ENCODE measurements at regions not wholly inside any gene's neighbourhood (a gene's known extent, or its start where the extent isn't known, plus 50 kb on each side); places are given as distances from the start of the nearest gene placed in this dataset.

- DNase-seq (ENCODE audit: low spot score), result no peak
Measured at GRCh38 chr17:69900101-69900500, 174.9 kb upstream of the KCNJ16 start.

DNA sequence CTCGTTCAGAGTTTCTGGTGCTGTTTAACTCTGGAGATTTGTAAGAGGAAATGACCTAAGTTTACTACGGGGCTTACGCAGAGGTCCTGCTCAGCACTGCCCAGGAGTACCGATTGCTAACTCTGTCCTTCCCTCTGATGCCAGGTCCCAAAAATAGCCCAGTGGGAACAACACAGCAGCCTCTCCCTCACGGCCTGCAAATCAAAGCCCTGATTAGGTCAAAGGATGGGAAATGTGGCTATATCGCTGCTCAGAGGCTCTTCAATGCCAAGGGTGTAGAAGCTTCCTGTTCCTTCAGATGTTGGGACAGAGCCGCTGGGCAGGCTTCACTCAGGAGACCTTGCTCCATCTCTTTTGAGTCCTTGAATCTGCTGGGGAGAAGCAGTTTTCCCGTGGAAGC, 174.2 kb upstream of the KCNJ16 start:
- DNase-seq (ENCODE audit: low spot score), result no peak

DNA sequence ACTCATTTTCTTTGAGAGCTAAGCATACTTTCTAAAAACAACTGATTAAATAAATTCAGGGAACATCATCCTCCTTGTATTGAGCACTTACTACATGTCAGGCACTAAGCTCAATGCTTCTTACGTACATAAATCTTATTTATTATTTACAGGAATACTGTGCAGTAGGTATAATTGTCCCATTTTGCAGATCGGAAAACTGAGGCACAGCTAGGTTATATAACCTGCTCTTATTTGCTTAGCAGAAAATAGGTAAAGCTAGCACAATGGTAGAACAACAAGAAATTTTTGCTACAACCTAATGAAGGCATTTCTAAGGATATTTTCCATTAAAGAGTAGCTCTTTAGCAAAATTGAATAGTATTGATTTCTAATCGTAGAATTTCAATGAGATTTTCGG, 168.7 kb upstream of the KCNJ16 start:
- no peak for DNase-seq (ENCODE audit: low spot score)

GRCh38 chr17:69907132-69907847, 167.7 kb upstream of the KCNJ16 start:
- no peak for DNase-seq (ENCODE audit: low spot score)

DNA sequence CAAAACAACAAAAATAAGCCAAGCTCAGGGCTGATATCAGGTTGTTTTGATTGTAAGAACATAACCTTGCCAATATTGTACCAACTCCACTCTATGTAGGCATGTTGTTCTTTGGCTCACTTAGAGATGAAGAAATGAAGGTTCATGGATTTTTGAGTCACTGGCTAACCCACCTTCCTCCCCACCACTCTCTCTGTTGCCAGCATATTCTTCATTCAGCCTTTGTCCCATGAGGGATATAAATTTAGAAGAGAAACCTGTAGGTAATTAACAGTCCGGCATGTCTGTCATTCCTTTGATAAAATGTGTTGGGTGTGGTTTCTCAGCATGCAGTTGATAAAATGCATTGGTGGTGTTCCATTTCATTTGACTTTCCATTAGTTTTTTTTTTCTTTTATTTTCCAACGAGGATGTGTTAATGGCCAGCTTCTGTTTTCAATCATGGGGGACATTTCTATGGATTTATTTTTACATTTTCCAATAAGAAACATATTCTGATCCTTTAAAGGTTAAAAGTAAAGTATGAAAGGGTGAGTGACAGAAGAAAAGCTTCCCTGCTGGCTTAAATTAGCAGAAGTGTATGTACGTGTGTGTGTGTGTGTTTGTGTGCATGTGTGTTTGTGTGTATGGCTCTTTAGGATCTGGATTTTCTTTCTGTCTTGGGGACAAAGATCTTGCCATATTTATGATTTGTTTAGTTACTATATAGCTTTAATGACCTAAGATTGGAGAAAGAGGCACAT, 166.2 kb upstream of the KCNJ16 start:
- no peak for DNase-seq (ENCODE audit: low spot score)

- no peak for DNase-seq (ENCODE audit: low spot score)
Measured at GRCh38 chr17:69909389-69909788, 165.6 kb upstream of the KCNJ16 start.

DNA sequence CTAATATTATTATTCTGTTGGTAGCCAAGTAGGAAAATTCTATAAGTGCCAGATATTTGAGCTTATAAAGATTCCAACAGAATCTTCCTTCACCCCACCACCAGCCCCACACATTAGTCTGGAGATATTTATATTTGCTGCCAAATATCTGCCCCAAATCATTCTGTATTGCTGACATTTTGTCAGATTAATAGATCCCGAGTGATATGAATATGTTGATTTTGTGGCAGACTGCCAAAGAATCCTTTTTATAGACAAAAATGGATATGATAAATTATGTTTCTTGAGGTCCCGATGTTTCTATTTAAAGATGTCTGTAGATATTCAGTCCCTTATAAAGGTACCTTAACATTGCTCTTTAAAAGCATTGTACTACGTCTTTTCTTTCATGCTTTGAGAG, 162.2 kb upstream of the KCNJ16 start:
- DNase-seq (ENCODE audit: low spot score), result no peak

DNA sequence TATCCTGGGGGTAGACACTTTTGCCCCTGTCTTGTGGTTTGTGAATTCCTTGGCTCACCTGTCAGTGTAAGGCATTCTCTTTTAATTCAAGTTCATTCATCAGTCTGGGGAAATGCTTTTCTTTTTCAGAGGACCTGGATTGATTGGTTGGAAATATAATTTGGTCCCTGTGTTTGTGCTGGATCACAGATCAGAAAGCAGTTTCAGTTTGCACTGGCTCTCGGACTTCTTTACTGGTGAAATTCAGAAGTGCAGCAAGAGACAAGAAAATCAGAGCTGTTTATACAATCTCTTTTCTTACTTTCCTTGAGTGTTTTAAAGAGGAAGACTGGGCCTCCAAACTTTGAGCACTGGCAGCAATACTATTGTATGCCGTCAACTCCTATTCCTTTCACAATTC, 161.8 kb upstream of the KCNJ16 start:
- DNase-seq (ENCODE audit: low spot score), result no peak

DNA sequence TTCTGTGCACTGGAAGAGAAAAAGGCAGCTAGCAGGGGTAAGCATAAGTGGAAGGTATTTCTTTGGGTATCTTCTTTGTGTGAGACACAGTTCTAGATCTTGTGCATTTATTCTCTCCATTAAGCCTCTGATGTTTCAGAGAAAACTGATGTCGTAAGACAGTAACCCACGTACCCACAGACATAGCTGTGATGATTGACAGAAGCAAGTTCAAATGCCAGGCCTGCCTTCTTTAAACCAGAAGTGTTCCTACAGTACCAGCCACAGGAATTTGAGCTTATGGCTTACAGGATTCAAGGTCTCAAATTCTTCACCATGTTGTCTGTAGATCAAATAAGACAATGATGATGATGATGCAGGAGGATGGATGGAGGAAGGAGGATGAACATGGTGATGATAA, 161.4 kb upstream of the KCNJ16 start:
- DNase-seq (ENCODE audit: low spot score), result no peak

DNA sequence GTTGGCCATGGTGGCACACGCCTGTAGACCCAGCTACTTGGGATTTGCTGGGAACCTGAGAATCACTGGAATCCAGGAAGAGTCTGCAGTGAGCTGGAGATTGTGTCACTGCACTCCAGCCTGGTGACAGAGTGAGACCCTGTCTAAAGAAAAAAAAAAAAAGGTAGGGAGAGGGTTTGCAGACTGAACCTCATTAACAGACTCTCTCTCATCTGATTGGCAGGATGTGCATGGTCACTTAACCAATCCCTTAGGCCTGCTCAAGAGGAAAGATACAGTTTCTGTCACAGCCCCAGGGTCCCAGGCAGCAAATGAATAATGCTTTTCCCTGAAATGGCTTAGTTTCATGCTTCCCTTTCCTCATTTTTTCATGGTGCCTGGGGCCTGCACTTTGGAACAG, 160.5 kb upstream of the KCNJ16 start:
- no peak for DNase-seq (ENCODE audit: low spot score)

- DNase-seq (ENCODE audit: low spot score), result no peak
Measured at GRCh38 chr17:69916761-69917160, 158.3 kb upstream of the KCNJ16 start.

DNA sequence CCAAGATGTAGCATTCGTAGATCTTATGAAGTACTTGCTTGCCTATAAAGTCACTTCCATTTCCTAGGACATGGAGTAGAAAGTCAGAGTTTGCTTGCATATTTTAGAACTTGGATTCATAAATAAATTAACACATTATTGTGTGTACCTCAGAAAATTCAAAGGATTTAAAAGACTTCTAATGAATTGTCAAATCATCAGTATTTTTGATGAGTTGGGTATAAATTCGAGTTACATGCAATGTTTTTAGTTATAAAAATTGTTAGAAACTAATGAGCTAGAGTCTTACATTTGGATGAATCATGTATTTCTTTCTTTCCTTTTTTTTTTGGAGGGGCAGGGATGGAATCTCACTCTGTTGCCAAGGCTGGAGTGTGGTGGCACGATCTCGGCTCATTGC, 156.9 kb upstream of the KCNJ16 start:
- no peak for DNase-seq (ENCODE audit: low spot score)

DNA sequence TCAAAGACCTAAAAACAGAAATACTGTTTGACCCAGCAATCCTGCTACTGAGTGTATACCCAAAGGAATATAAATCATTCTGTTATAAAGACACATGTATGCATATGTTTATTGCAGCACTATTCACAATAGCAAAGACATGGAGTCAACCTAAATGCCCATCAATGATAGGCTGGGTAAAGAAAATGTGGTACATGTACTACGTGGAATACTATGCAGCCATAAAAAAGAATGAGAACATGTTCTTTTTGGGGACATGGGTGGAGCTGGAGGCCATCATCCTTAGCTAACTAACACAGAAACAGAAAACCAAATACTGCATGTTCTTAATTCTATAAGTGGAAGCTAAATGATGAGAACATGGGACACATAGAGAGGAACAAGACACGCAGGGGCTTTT, 155.2 kb upstream of the KCNJ16 start:
- no peak for DNase-seq (ENCODE audit: low spot score)

DNA sequence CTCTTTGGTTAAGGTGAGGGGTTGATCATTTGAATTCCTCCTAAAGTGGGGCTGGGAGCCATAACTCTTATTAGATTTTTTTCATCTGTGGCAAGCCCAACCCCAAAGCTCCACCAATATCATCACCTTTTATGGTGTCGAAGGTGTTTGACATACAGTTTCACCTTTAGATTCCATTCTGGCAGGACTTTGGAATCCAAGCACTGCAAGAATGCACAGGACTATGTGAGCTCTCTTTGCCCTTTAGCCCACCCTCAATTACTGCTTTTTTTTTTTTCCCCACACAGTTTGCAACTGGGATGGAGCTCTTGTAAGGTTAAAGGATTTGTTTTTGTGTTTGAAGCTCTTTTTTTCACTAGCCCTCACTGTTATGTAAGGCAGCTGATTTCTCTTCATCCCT, 154.0 kb upstream of the KCNJ16 start:
- DNase-seq (ENCODE audit: low spot score), result no peak

DNA sequence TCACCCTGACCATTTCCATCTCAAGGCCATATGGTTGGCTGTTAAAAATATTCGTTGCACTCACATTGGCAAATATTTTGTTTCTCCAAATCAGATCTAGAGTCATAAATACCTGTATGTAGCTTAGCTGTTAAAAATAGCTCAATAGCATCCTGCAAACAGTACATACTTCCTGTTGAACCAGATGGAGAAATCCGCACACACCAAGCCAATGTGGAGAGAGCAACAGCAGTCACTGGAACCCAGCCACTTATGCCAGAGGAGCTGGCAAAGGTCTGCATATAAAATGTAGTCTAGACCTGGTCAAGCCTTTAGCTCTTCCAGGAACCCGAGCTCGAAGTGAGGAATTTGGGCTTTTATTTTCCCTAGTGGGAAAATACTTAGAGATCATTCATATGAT, 146.4 kb upstream of the KCNJ16 start:
- DNase-seq (ENCODE audit: low spot score), result no peak

DNA sequence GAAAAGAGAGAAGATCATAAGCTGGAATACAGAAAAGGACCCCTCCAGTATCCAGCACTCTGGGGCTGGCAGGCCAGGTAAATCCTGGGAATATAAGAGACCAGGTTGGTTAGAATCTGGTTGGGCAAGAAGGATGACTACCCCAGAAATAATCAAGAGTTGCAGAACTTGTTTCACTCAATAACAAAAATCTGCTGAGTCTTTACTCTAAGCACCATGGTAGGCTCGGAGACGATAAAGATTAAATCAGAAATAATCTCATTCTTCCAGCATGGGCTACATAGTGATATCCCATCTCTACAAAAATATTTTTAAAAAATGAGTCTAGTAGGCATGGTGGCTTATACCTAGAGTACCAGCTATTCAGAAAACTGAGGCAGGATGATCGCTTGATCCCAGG, 138.0 kb upstream of the KCNJ16 start:
- no peak for DNase-seq (ENCODE audit: low spot score)

- no peak for DNase-seq (ENCODE audit: low spot score)
Measured at GRCh38 chr17:69943058-69943457, 132.0 kb upstream of the KCNJ16 start.

GRCh38 chr17:69944406-69944805, 130.6 kb upstream of the KCNJ16 start:
- DNase-seq (ENCODE audit: low spot score), result no peak

- DNase-seq (ENCODE audit: low spot score), result no peak
Measured at GRCh38 chr17:69945698-69946185, 129.3 kb upstream of the KCNJ16 start.

GRCh38 chr17:69947027-69947759, 127.8 kb upstream of the KCNJ16 start:
- DNase-seq (ENCODE audit: low spot score), result no peak

DNA sequence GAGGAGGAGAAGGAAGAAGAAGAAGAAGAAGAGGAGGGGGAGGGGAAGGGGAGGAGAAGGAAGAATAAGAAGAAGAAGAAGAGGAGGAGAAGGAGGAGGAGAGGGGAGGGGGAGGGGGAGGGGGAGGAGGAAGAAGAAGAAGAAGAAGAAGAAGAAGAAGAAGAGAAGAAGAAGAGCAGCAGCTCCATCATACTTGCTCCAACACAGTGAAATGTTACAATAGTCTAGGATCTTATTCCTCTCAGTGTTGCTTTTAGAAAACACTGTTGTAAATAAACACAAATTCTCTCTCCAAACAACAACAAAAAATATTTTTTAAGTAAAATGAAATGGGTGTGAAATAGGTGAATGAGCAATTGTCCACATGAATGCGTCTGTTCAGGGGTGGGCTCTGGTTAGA, 126.6 kb upstream of the KCNJ16 start:
- no peak for DNase-seq (ENCODE audit: low spot score)

- no peak for DNase-seq (ENCODE audit: low spot score)
Measured at GRCh38 chr17:69949496-69949895, 125.5 kb upstream of the KCNJ16 start.
